A549 (cell line): ENCODE measurements at regions not wholly inside any gene's neighbourhood (a gene's known extent, or its start where the extent isn't known, plus 50 kb on each side); places are given as distances from the start of the nearest gene placed in this dataset.

ENCODE experiments used
- ATAC-seq, 2 experiments: fragments of 200-7000 bp in 1 of 2; fragments of >200 bp in 1 of 2; cut with Nextera tagmentation in 1 of 2; cut with Tn5 transposase in 1 of 2; 3 replicates each; pipeline versions ENCODE4 v1.8.0 to v1.9.1; 2018 to 2020; ENCODE audit warnings: mild to moderate bottlenecking in 1 of 2, moderate library complexity in 1 of 2
- CTCF ChIA-PET: fragments of 300-600 bp; sonication (Branson Sonifier 250); formaldehyde crosslinking; extraction: SDS; loops from one replicate; lab custom pipeline; 2021; ENCODE audit warnings: antibody characterized with exemption, inconsistent platforms; lab: Yijun Ruan, JAX
- POLR2A ChIA-PET: fragments of 350-600 bp; formaldehyde crosslinking; extraction: SDS; loops from one replicate; lab custom pipeline; 2021; ENCODE audit warnings: antibody characterized with exemption, inconsistent platforms; lab: Yijun Ruan, JAX
- DNase-seq, 2 experiments: peaks; one replicate each; pipeline versions ENCODE4 v3.0.0 to v3.0.0-alpha.2; 2011 to 2016; ENCODE audit warnings: low read depth in 1 of 2, low spot score in 1 of 2
- FAIRE-seq: peaks from 2 replicates; lab custom pipeline; 2011; peaks lifted over from hg19 to GRCh38; lab: Jason Lieb, UNC
- H3K27ac ChIP-seq, 2 experiments: fragments of >200 bp; sonication (Bioruptor Twin); formaldehyde crosslinking; 3 replicates each; pipeline ENCODE4 v1.5.1; 2016 to 2017
- H3K4me1 ChIP-seq: fragments of >200 bp; sonication (Bioruptor Twin); formaldehyde crosslinking; 3 replicates; pipeline ENCODE4 v1.6.1; 2016
- H3K4me2 ChIP-seq: fragments of >200 bp; sonication (Bioruptor Twin); formaldehyde crosslinking; 3 replicates; pipeline ENCODE4 v1.6.1; 2016
- H3K4me3 ChIP-seq: fragments of >200 bp; sonication (Bioruptor Twin); formaldehyde crosslinking; 3 replicates; pipeline ENCODE4 v1.5.1; 2016
- H3K9me3 ChIP-seq: fragments of >200 bp; sonication (Bioruptor Twin); formaldehyde crosslinking; 3 replicates; pipeline ENCODE4 v1.6.1; 2016
- ATOH8 ChIP-seq: fragments of 250-450 bp; sonication (Bioruptor Pico); IDR thresholded peaks from 2 replicates; pipeline ENCODE4 v1.5.0; 2020; ENCODE audit warnings: low read depth, mild to moderate bottlenecking, moderate library complexity
- BHLHE40 ChIP-seq: IDR thresholded peaks from 2 replicates; pipeline ENCODE4 v1.6.1; 2012; ENCODE audit warnings: low read depth, low read length, inconsistent platforms
- CBX2 ChIP-seq: fragments of 200-600 bp; sonication (generic); IDR thresholded peaks from 2 replicates; pipeline ENCODE4 v1.6.1; 2016; ENCODE audit warnings: low read depth, mild to moderate bottlenecking, borderline replicate concordance
- CBX8 ChIP-seq: fragments of 200-600 bp; sonication (generic); IDR thresholded peaks from 2 replicates; pipeline ENCODE4 v1.6.1; 2016
- CHD2 ChIP-seq: fragments of 150-350 bp; IDR thresholded peaks from 2 replicates; pipeline ENCODE4 v1.6.1; 2014; ENCODE audit warnings: low read length; ENCODE audit not compliant: partially characterized antibody
- CHD4 ChIP-seq: fragments of 200-600 bp; sonication (generic); IDR thresholded peaks from 2 replicates; pipeline ENCODE4 v1.6.1; 2016; ENCODE audit warnings: antibody characterized with exemption, mild to moderate bottlenecking, borderline replicate concordance
- HEYL ChIP-seq: fragments of 250-450 bp; sonication (Bioruptor Pico); IDR thresholded peaks from 2 replicates; pipeline ENCODE4 v1.8.0; 2021; ENCODE audit warnings: mild to moderate bottlenecking, moderate library complexity
- HOXB13 ChIP-seq: fragments of 250-450 bp; sonication (Bioruptor Pico); IDR thresholded peaks from 2 replicates; pipeline ENCODE4 v1.5.0; 2020; ENCODE audit warnings: low read depth, mild to moderate bottlenecking, moderate library complexity
- JUN ChIP-seq, 2 experiments: fragments of >200 bp; sonication (Bioruptor Twin); formaldehyde crosslinking; IDR thresholded peaks; 2 replicates in 1 of 2; 3 replicates in 1 of 2; pipeline ENCODE4 v1.6.1; 2016 to 2017
- JUNB ChIP-seq: fragments of >200 bp; sonication (Bioruptor Twin); formaldehyde crosslinking; IDR thresholded peaks from 2 replicates; pipeline ENCODE4 v1.6.1; 2016
- KDM1A ChIP-seq: fragments of 200-600 bp; sonication (generic); IDR thresholded peaks from 2 replicates; pipeline ENCODE4 v1.6.1; 2016; ENCODE audit warnings: low read depth, mild to moderate bottlenecking
- MAFK ChIP-seq: fragments of 450-650 bp; IDR thresholded peaks from 2 replicates; pipeline ENCODE4 v1.6.1; 2014; ENCODE audit not compliant: partially characterized antibody
- MAX ChIP-seq: IDR thresholded peaks from 2 replicates; pipeline ENCODE4 v1.6.1; 2012
- NPAS2 ChIP-seq: fragments of 250-450 bp; sonication (Bioruptor Pico); IDR thresholded peaks from 2 replicates; pipeline ENCODE4 v1.8.0; 2022; ENCODE audit warnings: mild to moderate bottlenecking, moderate library complexity, borderline replicate concordance
- PHF8 ChIP-seq: fragments of 200-600 bp; sonication (generic); IDR thresholded peaks from 2 replicates; pipeline ENCODE4 v1.6.1; 2016; ENCODE audit warnings: low read depth, mild to moderate bottlenecking, antibody characterized with exemption, moderate library complexity, borderline replicate concordance
- RAD21 ChIP-seq, 2 experiments: fragments of >200 bp in 1 of 2; sonication (Bioruptor Twin) in 1 of 2; formaldehyde crosslinking in 1 of 2; IDR thresholded peaks in 1 of 2; conservative IDR thresholded peaks in 1 of 2; 2 replicates in 1 of 2; 3 replicates in 1 of 2; pipeline ENCODE4 v1.6.1; 2012 to 2018; ENCODE audit warnings: inconsistent platforms in 1 of 2
- RARB ChIP-seq: fragments of 250-450 bp; sonication (Bioruptor Pico); IDR thresholded peaks from 2 replicates; pipeline ENCODE4 v1.8.0; 2021; ENCODE audit warnings: mild to moderate bottlenecking, moderate library complexity
- RCOR1 ChIP-seq: fragments of 150-350 bp; IDR thresholded peaks from 2 replicates; pipeline ENCODE4 v1.6.1; 2014; ENCODE audit warnings: antibody characterized with exemption, low read length, low read depth
- REST ChIP-seq: fragments of 200-600 bp; sonication (generic); IDR thresholded peaks from 2 replicates; pipeline ENCODE4 v1.6.1; 2016; ENCODE audit warnings: antibody characterized with exemption, mild to moderate bottlenecking, moderate library complexity
- SMC3 ChIP-seq: fragments of >200 bp; sonication (Bioruptor Twin); formaldehyde crosslinking; IDR thresholded peaks from 3 replicates; pipeline ENCODE4 v1.6.1; 2018; ENCODE audit warnings: inconsistent platforms
- ZC3H11A ChIP-seq: fragments of 450-650 bp; IDR thresholded peaks from 2 replicates; pipeline ENCODE4 v1.6.1; 2014; ENCODE audit warnings: antibody characterized with exemption, mild to moderate bottlenecking
- ZNF302 ChIP-seq: fragments of 250-450 bp; sonication (Bioruptor Pico); IDR thresholded peaks from 2 replicates; pipeline ENCODE4 v1.9.0; 2021; ENCODE audit warnings: inconsistent platforms, mild to moderate bottlenecking, moderate library complexity
- ZSCAN20 ChIP-seq: fragments of 250-450 bp; sonication (Bioruptor Pico); IDR thresholded peaks from 2 replicates; pipeline ENCODE4 v1.8.0; 2022; ENCODE audit warnings: mild to moderate bottlenecking, moderate library complexity
- WGBS: methylation state at CpG from one replicate; pipeline ENCODE4 v1.1.6; 2017; ENCODE audit errors: missing lambda C conversion rate; 5-methylcytosine and 5-hydroxymethylcytosine counted together
- TF ChIP-seq, protein P1 (sequence below): fragments of 150-350 bp; IDR thresholded peaks from 2 replicates; pipeline ENCODE4 v1.6.1; 2014; ENCODE audit warnings: low read depth, mild to moderate bottlenecking, low read length
- TF ChIP-seq, protein P2 (sequence below): fragments of >200 bp; sonication (Bioruptor Twin); formaldehyde crosslinking; IDR thresholded peaks from 2 replicates; pipeline ENCODE4 v1.6.1; 2016

DNA sequence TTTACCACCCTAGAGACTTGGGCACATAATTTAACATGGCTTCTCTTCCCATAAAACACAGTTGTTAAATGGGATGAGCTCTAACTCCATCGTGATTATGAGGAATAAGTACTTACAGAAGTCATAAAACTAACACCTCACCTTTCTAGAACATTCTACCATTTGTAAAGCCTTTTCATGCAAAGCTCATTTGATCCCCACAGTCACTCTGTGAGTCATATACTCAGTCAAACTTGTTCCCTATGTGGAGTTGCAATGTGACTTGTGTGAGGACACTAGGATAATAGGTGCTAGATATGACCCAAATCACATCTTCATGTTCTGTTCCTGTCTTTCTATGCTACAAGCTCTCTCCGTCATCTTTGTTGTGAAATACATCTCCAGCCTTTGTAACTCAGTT is 371.7 kb downstream of the WDR11 start (continued):
- TF ChIP-seq, protein P1, sequence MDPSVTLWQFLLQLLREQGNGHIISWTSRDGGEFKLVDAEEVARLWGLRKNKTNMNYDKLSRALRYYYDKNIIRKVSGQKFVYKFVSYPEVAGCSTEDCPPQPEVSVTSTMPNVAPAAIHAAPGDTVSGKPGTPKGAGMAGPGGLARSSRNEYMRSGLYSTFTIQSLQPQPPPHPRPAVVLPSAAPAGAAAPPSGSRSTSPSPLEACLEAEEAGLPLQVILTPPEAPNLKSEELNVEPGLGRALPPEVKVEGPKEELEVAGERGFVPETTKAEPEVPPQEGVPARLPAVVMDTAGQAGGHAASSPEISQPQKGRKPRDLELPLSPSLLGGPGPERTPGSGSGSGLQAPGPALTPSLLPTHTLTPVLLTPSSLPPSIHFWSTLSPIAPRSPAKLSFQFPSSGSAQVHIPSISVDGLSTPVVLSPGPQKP = no peak
- no peak for TF ChIP-seq RAD21 (conservative IDR thresholded peaks at IDR 0.05 in 1 of 2, IDR thresholded peaks at IDR 0.05 in 1 of 2)
- TF ChIP-seq CHD4 = no peak
- TF ChIP-seq HOXB13 (CRISPR knock-in tag) = no peak
- TF ChIP-seq BHLHE40 = no peak
- no peak for TF ChIP-seq ATOH8 (CRISPR knock-in tag)

GRCh38 chr10:121231079-121231478 is 367.2 kb downstream of the FGFR2 start:
- TF ChIP-seq MAFK (no peak), JUNB (no peak), HEYL (CRISPR knock-in tag) (no peak), RCOR1 (no peak), KDM1A (no peak), ZSCAN20 (no peak), REST (no peak), JUN (IDR thresholded peaks at IDR 0.05) (no peak), PHF8 (no peak), CHD4 (no peak), SMC3 (no peak), BHLHE40 (no peak)
- TF ChIP-seq, protein P2, sequence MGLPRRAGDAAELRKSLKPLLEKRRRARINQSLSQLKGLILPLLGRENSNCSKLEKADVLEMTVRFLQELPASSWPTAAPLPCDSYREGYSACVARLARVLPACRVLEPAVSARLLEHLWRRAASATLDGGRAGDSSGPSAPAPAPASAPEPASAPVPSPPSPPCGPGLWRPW = no peak
- no peak overlapping the region for H3K4me2 ChIP-seq
- FAIRE-seq = no peak
- no peaks in the 10 kb centered on the region for H3K9me3 ChIP-seq
- 37% methylated on average over 5 of the region's 5 CpGs for WGBS
- no peak for DNase-seq
- H3K27ac ChIP-seq = no peak overlapping the region
- ATAC-seq = no peak
- CTCF ChIA-PET = no interaction called here
- POLR2A ChIA-PET = no interaction called here
- no peaks in the 10 kb centered on the region for H3K4me1 ChIP-seq
- H3K4me3 ChIP-seq = no peak overlapping the region

- H3K9me3 ChIP-seq = no peaks in the 10 kb centered on the region
- H3K4me1 ChIP-seq = no peaks in the 10 kb centered on the region
- ChIA-PET POLR2A (no interaction called here), CTCF (interaction anchor here (1.3 kb wide), 1 partner anchor 9 kb away, joined by 4 read pairs; no protein-coding TSS in a partner anchor)
- DNase-seq = no peak
- no peak overlapping the region for H3K27ac ChIP-seq
- no peak overlapping the region for H3K4me3 ChIP-seq
- 65% methylated on average over 9 of the region's 10 CpGs for WGBS
- FAIRE-seq = no peak
- H3K4me2 ChIP-seq = no peak overlapping the region
- ATAC-seq = no peak
- TF ChIP-seq MAX = no peak
- TF ChIP-seq CHD2 = no peak
- TF ChIP-seq HOXB13 (CRISPR knock-in tag) = no peak
- no peak for TF ChIP-seq ZNF302 (CRISPR knock-in tag)
- no peak for TF ChIP-seq RARB
- TF ChIP-seq, protein P1 = no peak
- TF ChIP-seq CBX2 = no peak
- TF ChIP-seq CBX8 = no peak
- TF ChIP-seq ZC3H11A = no peak
- TF ChIP-seq ATOH8 (CRISPR knock-in tag) = no peak
- TF ChIP-seq NPAS2 (CRISPR knock-in tag) = no peak
- no peak for TF ChIP-seq KDM1A
Measured at GRCh38 chr10:121232494-121232893, 365.8 kb downstream of the FGFR2 start.
